ENCODE measurements at regions not wholly inside any gene's neighbourhood (a gene's known extent, or its start where the extent isn't known, plus 50 kb on each side); places are given as distances from the start of the nearest gene placed in this dataset.

- 9% methylated on average over 1 of the region's 1 CpG for WGBS (ENCODE audit: insufficient coverage, insufficient replicate concordance, low lambda C conversion rate, missing lambda C conversion rate)
These were observed 898.9 kb upstream of the EYS start for GRCh38 chr6:66605971-66606370.

More at GRCh38 chr6:66605971-66606370, 898.9 kb upstream of the EYS start:
- POLR2A ChIA-PET, result no interaction called here
- Histone ChIP-seq H3K36me3 (ENCODE audit: control insufficient read depth in 2 of 2, insufficient read depth in 2 of 2, low read length in 1 of 2) (no peaks in the 10 kb centered on the region), H3K79me2 (ENCODE audit: control insufficient read depth, insufficient read depth, low read length) (no peaks in the 10 kb centered on the region), H4K20me1 (ENCODE audit: control insufficient read depth, insufficient read depth) (no peaks in the 10 kb centered on the region), H3K9ac (ENCODE audit: control insufficient read depth, insufficient read depth, low read length) (no peak overlapping the region), H3K27me3 (replicated peaks in 1 of 2; ENCODE audit: control insufficient read depth in 2 of 2, insufficient read depth in 2 of 2, low read length in 1 of 2) (no peaks in the 10 kb centered on the region), H3K4me1 (ENCODE audit: control insufficient read depth, insufficient read depth, low read length) (no peaks in the 10 kb centered on the region), H2AFZ (ENCODE audit: control insufficient read depth, low read depth, low read length) (no peak overlapping the region), H3K4me2 (ENCODE audit: control insufficient read depth, insufficient read depth) (no peak overlapping the region), H3K9me3 (replicated peaks; ENCODE audit: control insufficient read depth, insufficient read depth, low read length) (no peaks in the 10 kb centered on the region), H3K4me3 (no peak overlapping the region), H3K27ac (ENCODE audit: control insufficient read depth, insufficient read depth) (no peak overlapping the region)
- BruUV-seq (replicated peaks), result no TSS peak
- CTCF ChIA-PET, result no interaction called here
- in situ Hi-C loops (cut with MboI), result no loop called here
- SMC1A ChIA-PET (ENCODE audit: uncharacterized antibody, unreplicated experiment), result no interaction called here
- ATAC-seq, result no peak
- no peak for FAIRE-seq
- RAD21 ChIA-PET (ENCODE audit: unreplicated experiment), result no interaction called here
- intact Hi-C loops (cut with micrococcal nuclease; ENCODE audit: unreplicated experiment), result no loop called here
- TF ChIP-seq SPI1 (IDR thresholded peaks at IDR 0.05; ENCODE audit: borderline replicate concordance, insufficient read depth, low read depth, low read length) (no peak), ASH2L (IDR thresholded peaks at IDR 0.05; ENCODE audit: borderline replicate concordance, low read depth) (no peak), BCL3 (IDR thresholded peaks at IDR 0.05; ENCODE audit: borderline replicate concordance, insufficient read depth, low read depth, low read length, poor library complexity, severe bottlenecking) (no peak), MYB (IDR thresholded peaks at IDR 0.05; ENCODE audit: borderline replicate concordance, low read depth, low read length) (no peak), ATF2 (IDR thresholded peaks at IDR 0.05; ENCODE audit: low read length) (no peak), PML (IDR thresholded peaks at IDR 0.05; ENCODE audit: low read length) (no peak)
- DNase-seq (ENCODE audit: low read depth, low spot score), result no peak
